DND-41 (cell line): ENCODE measurements at regions not wholly inside any gene's neighbourhood (a gene's known extent, or its start where the extent isn't known, plus 50 kb on each side); places are given as distances from the start of the nearest gene placed in this dataset.

Source experiments
- ATAC-seq: fragments of 200-7000 bp; cut with Tn5 transposase; 3 replicates; pipeline ENCODE4 v1.9.1; 2021; ENCODE audit warnings: low read depth; ENCODE audit not compliant: insufficient read depth
- DNase-seq: peaks from one replicate; pipeline ENCODE4 v3.0.0-alpha.2; 2020
- H2AFZ ChIP-seq: 2 replicates; pipeline ENCODE4 v1.6.0; 2012; ENCODE audit warnings: low read depth, low read length
- H3K27ac ChIP-seq: 2 replicates; pipeline ENCODE4 v1.5.1; 2012; ENCODE audit warnings: low read length, inconsistent platforms
- H3K27me3 ChIP-seq: fragments of 200-600 bp; sonication (generic); 2 replicates; pipeline ENCODE4 v1.6.0; 2012; ENCODE audit warnings: low read length, mild to moderate bottlenecking, inconsistent platforms; ENCODE audit not compliant: insufficient read depth, poor library complexity
- H3K36me3 ChIP-seq: 2 replicates; pipeline ENCODE4 v1.5.1; 2012; ENCODE audit warnings: low read length, inconsistent platforms; ENCODE audit not compliant: insufficient read depth
- H3K4me1 ChIP-seq: 2 replicates; pipeline ENCODE4 v1.5.1; 2012; ENCODE audit warnings: mild to moderate bottlenecking, low read length; ENCODE audit not compliant: insufficient read depth
- H3K4me2 ChIP-seq: 2 replicates; pipeline ENCODE4 v1.6.0; 2012; ENCODE audit warnings: mild to moderate bottlenecking, moderate library complexity, low read length, inconsistent platforms; ENCODE audit not compliant: insufficient read depth
- H3K4me3 ChIP-seq, 2 experiments: fragments of 200-600 bp in 1 of 2; shearing (Covaris generic) in 1 of 2; 2 replicates each; pipeline ENCODE4 v1.5.1; 2012 to 2016; ENCODE audit warnings: inconsistent platforms in 2 of 2, low read length in 2 of 2, mild to moderate bottlenecking in 2 of 2, low read depth in 1 of 2, moderate library complexity in 1 of 2
- H3K79me2 ChIP-seq: 2 replicates; pipeline ENCODE4 v1.6.0; 2012; ENCODE audit warnings: low read length, inconsistent platforms; ENCODE audit not compliant: insufficient read depth
- H3K9ac ChIP-seq: 2 replicates; pipeline ENCODE4 v1.6.0; 2012; ENCODE audit warnings: low read depth, mild to moderate bottlenecking, inconsistent platforms, low read length, moderate library complexity
- H3K9me3 ChIP-seq: 2 replicates; pipeline ENCODE4 v1.5.1; 2012; ENCODE audit warnings: low read length, moderate library complexity, mild to moderate bottlenecking, inconsistent platforms; ENCODE audit not compliant: insufficient read depth, severe bottlenecking
- H4K20me1 ChIP-seq: 2 replicates; pipeline ENCODE4 v1.6.0; 2012; ENCODE audit warnings: low read length; ENCODE audit not compliant: insufficient read depth
- EZH2 ChIP-seq: IDR thresholded peaks from 3 replicates; pipeline ENCODE4 v1.6.1; 2012; ENCODE audit warnings: borderline replicate concordance, low read depth, mild to moderate bottlenecking, moderate library complexity, low read length, inconsistent platforms; ENCODE audit not compliant: severe bottlenecking
- TF ChIP-seq, protein P1 (sequence below): IDR thresholded peaks from 2 replicates; pipeline ENCODE4 v1.5.1; 2012; ENCODE audit warnings: borderline replicate concordance, low read length, moderate library complexity, mild to moderate bottlenecking; ENCODE audit not compliant: poor library complexity, severe bottlenecking; ENCODE audit errors: extremely low read depth

DNA sequence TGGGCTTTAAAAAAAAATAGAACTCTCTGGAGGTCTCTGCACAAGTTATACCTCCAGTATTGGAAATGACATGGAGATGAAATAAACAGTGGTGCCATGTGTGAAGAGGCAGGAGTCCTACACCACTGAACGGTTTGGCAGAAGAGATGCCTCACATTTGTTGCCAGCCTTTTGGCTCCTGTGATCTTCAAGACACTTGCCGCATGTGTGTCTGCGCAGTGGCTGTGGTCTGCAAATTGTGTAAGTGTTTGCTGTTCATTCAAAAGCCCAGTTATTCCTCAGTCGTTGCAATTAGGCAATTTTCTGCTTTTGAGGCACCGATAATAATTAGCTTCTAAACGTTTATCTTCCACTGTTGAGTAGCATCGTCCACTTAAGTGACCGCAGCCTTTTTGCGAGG, 319.1 kb downstream of the BRD1 start:
- no peak overlapping the region for H2AFZ ChIP-seq
- H3K9ac ChIP-seq = no peak overlapping the region
- H3K4me3 ChIP-seq = no peak overlapping the region
- no peak for ATAC-seq
- H3K9me3 ChIP-seq = peaks cover 18% of the 10 kb centered on the region
- no peaks in the 10 kb centered on the region for H4K20me1 ChIP-seq
- no peaks in the 10 kb centered on the region for H3K79me2 ChIP-seq
- TF ChIP-seq, protein P1, sequence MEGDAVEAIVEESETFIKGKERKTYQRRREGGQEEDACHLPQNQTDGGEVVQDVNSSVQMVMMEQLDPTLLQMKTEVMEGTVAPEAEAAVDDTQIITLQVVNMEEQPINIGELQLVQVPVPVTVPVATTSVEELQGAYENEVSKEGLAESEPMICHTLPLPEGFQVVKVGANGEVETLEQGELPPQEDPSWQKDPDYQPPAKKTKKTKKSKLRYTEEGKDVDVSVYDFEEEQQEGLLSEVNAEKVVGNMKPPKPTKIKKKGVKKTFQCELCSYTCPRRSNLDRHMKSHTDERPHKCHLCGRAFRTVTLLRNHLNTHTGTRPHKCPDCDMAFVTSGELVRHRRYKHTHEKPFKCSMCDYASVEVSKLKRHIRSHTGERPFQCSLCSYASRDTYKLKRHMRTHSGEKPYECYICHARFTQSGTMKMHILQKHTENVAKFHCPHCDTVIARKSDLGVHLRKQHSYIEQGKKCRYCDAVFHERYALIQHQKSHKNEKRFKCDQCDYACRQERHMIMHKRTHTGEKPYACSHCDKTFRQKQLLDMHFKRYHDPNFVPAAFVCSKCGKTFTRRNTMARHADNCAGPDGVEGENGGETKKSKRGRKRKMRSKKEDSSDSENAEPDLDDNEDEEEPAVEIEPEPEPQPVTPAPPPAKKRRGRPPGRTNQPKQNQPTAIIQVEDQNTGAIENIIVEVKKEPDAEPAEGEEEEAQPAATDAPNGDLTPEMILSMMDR = no peak
- no peak for TF ChIP-seq EZH2
- DNase-seq = no peak
- no peak overlapping the region for H3K27ac ChIP-seq
- H3K4me1 ChIP-seq = peaks cover 10% of the 10 kb centered on the region
- no peaks in the 10 kb centered on the region for H3K27me3 ChIP-seq
- H3K4me2 ChIP-seq = no peak overlapping the region
- peaks cover 3% of the 10 kb centered on the region; the same call in 1 of the 2 replicates for H3K36me3 ChIP-seq

DNA sequence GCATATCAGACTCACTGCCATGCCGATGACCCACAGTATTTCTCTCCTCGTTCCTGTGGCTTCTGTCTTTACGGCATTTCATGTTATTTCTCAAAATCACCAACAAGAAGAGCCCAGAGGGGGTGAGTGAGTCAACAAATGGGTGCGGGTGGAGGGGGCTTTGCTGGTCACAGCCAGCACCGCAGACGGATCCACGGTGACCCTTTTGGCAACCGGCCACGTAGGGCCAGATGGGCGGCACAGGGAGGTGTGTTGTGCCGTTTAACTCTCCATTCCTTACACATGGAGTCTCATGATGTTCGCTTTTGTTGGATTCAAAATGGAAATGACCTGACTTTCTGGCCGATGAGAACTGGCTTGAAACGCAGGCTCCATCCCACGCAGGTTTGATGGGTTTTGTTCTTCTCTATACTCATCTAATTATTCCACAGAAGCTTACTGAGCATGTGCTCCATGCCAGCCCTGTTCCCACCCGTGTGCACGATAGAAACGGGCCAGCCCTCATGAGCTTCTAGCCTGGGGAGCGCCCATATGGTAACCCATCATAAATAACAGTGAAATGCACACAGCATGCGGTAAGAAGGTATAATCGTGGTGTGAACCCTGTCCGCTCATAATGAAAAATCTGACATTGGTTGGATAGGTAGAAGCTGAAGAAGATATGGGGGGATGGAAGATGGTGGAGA, 319.9 kb downstream of the BRD1 start:
- Histone ChIP-seq H4K20me1 (no peaks in the 10 kb centered on the region), H3K4me1 (peaks cover 10% of the 10 kb centered on the region), H3K9me3 (peaks cover 18% of the 10 kb centered on the region), H3K79me2 (no peaks in the 10 kb centered on the region), H3K27ac (no peak overlapping the region), H2AFZ (no peak overlapping the region), H3K9ac (no peak overlapping the region), H3K27me3 (no peaks in the 10 kb centered on the region), H3K4me2 (no peak overlapping the region), H3K36me3 (peaks cover 3% of the 10 kb centered on the region; the same call in 1 of the 2 replicates), H3K4me3 (no peak overlapping the region)
- no peak for ATAC-seq
- DNase-seq = no peak
- TF ChIP-seq, protein P1 = no peak
- TF ChIP-seq EZH2 = no peak

DNA sequence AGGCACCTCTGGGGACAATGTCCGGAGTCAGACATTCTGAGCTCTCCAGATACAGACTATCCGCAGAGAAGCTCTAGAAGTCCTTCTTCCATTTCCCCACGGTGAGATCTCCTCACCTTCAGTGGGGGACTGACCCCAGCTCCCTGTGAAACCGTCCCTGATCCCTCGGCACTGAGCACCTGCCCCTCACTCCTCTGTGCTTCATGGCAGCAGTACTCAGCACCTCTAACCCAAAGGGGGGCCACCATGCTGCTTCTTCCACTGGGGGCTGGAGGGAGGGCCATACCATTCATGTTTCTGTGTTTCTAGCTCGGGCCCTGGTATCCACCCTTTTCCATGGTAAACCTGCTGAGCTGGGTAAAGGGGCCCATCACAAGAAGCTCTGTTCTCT, 321.7 kb downstream of the BRD1 start:
- no peak overlapping the region for H3K4me2 ChIP-seq
- H3K27ac ChIP-seq = no peak overlapping the region
- H3K36me3 ChIP-seq = no peaks in the 10 kb centered on the region
- H3K9ac ChIP-seq = no peak overlapping the region
- peaks cover 3% of the 10 kb centered on the region for H3K9me3 ChIP-seq
- H2AFZ ChIP-seq = no peak overlapping the region
- TF ChIP-seq EZH2 = no peak
- TF ChIP-seq, protein P1 = no peak
- no peaks in the 10 kb centered on the region for H4K20me1 ChIP-seq
- no peak for ATAC-seq
- no peaks in the 10 kb centered on the region for H3K4me1 ChIP-seq
- no peaks in the 10 kb centered on the region for H3K27me3 ChIP-seq
- no peaks in the 10 kb centered on the region for H3K79me2 ChIP-seq
- H3K4me3 ChIP-seq = no peak overlapping the region
- DNase-seq = no peak
